ENCODE measurements at regions not wholly inside any gene's neighbourhood (a gene's known extent, or its start where the extent isn't known, plus 50 kb on each side); places are given as distances from the start of the nearest gene placed in this dataset.

- DNase-seq (ENCODE audit: low read depth in 2 of 2), result no peak
Observed at GRCh38 chr13:50357586-50358118, 342.4 kb downstream of the KCNRG start.

DNA sequence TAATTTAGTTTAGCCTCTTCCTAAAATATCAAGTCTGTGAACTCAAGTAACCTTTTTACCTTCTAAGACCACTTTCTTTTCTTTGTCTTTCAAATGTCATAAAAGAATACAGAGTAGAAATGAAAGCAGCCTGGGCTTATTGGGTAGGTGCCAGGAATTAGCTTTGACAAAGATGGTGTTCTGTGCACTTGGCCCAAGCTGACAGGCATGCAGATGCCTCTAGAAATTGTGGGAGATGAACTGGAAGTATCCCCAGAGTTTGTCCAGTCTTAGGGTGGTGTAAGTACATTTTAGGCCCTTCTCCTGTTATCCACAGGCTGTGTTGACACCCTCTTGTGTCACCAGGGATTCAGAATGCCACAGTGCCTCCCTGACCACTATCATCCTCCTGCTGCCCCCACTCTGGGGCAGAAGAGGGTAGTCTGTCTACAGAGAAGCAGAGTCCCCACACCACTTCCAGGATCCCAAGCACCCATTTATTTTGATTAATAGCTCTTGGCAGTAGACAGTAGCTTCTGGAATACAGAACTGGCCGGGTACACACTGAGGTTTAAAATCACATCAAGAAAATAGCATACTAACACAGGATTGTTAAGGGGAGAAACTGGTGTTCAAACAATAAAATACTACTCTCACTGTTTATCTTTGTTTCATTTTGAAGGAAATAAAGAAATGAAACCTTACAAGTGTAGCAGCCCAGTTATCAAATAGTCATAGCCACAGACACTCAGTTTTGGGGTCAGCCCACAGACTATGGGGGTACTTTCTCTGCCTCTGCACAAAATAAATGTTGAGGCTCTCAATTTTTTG, 343.2 kb downstream of the KCNRG start:
- no peak for DNase-seq (ENCODE audit: low read depth in 2 of 2)

GRCh38 chr13:50359041-50359367, 343.8 kb downstream of the KCNRG start:
- DNase-seq (ENCODE audit: low read depth in 2 of 2), result no peak

DNA sequence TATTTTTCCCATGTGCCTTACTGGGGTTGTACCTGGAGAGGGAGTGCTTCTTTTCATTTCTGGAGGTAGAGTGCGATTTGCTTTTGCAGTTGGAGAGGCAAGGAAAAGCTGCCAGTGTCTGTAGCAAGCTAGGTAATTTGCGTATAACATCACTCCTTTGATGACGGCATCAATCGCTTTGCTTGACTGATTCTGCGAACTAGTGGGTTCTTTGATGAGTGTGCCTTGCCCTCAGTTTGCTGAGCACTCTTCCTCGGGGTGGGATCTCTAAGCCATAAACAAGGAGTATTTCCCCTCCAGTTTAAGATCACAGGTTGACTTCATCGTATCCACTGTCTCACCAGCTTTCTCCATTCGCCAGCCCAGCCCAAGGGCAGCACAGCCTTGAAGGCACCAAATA, 344.5 kb downstream of the KCNRG start:
- no peak for DNase-seq (ENCODE audit: low read depth in 2 of 2)

DNA sequence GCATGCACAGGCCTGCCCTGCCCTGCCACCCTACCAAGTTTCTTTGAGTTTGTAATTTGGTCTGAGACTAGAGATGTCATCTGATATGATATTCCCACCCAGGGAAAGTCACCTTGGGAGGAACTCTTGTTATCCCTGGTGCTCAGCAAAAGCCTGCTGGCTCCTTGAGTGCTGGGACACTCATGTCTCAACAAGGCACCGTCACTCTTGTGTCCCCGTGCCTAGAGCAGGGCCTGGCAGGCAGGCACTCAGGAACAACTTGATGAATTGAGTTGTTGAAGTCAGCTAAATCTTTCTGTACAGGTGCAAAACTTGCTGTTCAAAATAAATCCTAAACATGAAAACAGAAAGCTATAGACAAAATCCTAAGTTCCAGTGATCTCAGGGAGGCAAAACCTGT, 345.4 kb downstream of the KCNRG start:
- DNase-seq (ENCODE audit: low read depth in 2 of 2), result no peak

DNA sequence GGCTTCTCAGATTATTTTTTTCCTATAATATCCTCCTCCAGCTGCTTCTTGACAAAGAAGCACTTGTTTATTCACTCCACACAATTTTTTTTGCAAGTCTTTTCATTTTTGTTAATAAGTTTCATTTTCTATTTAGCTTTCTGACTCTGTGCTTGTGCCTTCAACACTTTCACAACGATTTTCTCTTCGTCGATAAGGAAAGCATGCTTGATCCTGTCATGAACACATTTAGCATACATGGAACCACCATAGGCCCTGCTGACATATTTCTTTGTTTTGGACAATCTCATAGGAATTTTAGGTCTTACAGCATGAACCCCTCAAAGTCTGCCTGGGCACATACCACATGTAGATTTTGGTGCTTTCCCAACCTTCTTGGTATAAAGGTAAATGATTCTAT, 346.0 kb downstream of the KCNRG start:
- DNase-seq (ENCODE audit: low read depth in 2 of 2), result no peak

DNA sequence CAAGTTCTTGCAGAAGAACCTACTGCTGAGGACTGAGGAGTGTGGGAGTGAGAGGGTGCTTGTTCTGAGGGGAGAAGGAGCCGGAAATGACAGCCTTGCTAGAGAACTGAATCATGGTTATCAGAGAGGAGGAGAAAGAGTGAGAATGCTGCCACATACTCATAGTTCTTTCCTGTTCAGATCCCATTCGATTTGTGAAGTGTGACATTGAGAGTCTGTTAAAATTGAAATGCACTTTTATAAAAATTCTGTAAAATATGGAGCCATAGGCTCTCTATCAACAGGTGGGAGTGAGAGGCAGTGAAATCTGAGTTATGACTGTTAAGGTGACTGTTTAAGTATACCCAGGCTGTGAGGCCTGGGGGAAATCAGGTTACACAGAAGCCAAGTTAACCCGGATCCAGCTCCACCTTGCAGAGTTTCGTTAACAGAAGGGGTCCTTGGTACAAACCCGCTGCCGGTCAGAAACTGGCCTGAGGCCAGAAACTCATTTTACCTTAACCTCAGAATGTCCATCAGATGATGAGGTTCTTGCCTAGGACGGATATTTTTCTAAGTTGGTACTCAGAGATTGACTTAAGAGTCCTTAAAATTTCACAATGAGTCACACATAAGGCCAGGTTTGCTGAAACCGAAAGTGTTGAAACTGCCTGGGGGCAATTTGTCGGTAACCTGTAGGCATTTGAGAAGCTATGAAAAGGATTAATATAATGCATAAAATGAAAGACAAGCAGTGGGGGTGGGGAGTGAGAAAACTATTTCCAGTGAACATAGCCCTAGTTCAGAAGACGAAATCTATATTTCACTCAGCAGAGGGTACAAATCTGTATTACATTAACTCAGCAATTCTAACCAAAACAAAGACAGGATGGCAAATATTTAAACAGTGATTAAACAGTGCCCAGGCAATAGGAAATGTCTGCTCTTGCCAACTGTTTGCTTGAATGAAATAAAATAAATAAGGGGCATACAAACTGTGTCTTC, 350.5 kb downstream of the KCNRG start:
- DNase-seq (ENCODE audit: low read depth in 2 of 2), result peak; percentile 39 to 46

DNA sequence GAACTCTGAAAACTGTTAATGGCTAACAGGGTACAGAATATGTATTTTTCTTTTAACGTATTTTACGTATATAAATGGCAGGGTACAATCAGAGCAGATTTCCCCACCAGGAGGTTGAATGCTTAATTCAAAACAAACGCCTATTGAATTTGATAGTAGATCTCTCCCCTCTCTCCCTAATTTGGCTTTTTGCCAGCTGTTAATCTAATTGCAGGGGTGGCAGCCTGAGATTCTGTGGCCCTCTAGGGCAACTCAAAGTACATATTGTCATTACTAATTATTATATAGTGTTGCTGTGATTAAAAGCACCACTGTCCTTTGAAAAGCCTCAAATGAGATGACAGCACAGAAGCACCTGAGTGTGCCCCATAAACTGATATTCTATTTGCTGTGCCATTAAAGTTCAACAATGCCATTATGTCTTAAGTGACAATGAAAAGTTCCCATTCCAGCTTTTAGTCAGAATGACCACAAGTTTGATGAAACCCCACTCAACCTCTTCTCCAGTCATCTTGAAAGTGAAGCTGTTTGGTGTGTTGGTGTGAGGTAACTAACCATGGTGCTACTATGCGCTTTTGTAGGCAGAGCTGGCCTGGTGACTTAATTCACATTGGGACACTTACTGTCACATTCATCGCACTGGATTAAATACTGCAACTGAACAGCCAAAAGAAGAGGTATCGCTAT, 351.4 kb downstream of the KCNRG start:
- peak in 1 of 2 donors; percentile 22 for DNase-seq (ENCODE audit: low read depth in 2 of 2)

- DNase-seq (ENCODE audit: low read depth in 2 of 2), result no peak
Observed at GRCh38 chr13:50369646-50370045, 354.4 kb downstream of the KCNRG start.

DNA sequence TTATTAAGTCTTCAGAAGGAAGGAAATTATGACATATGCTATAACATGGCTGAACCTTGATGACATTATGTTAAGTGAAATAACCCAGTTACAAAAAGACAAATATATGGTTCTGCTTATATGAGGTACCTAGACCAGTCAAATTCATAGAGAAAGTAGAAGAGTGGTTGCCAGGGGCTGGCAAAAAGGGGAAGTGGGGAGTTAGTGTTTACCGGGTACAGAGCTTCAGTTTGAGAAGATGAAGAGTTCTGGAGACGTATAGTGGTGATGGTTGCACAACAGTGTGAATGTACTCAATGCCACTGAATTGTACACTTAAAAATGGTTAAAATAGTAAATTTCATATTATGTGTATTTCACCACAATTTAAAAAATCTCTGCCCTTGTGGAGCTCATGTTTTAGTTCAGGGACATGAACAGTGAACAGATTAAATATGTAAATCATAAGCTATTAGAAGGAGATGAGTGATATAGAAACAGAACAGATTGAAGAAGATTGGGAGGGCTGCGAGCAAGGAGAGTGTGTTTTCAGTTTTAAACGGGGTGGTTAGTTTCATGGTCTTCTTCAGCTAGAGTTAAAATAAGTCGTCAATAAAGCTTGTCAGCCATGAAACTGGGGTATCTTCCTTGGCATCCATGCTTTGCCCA, 355.2 kb downstream of the KCNRG start:
- no peak for DNase-seq (ENCODE audit: low read depth in 2 of 2)

GRCh38 chr13:50374517-50374916, 359.3 kb downstream of the KCNRG start:
- no peak for DNase-seq (ENCODE audit: low read depth in 2 of 2)

GRCh38 chr13:50375792-50376191, 360.5 kb downstream of the KCNRG start:
- DNase-seq (ENCODE audit: low read depth in 2 of 2), result no peak

GRCh38 chr13:50376895-50377575, 361.8 kb downstream of the KCNRG start:
- no peak for DNase-seq (ENCODE audit: low read depth in 2 of 2)

- DNase-seq (ENCODE audit: low read depth in 2 of 2), result no peak
Observed at GRCh38 chr13:50377726-50378270, 362.6 kb downstream of the KCNRG start.

GRCh38 chr13:50378509-50379044, 363.3 kb downstream of the KCNRG start:
- DNase-seq (ENCODE audit: low read depth in 2 of 2), result no peak

GRCh38 chr13:50379584-50379983, 364.3 kb downstream of the KCNRG start:
- no peak for DNase-seq (ENCODE audit: low read depth in 2 of 2)

- no peak for DNase-seq (ENCODE audit: low read depth in 2 of 2)
Observed at GRCh38 chr13:50380905-50381304, 365.7 kb downstream of the KCNRG start.

DNA sequence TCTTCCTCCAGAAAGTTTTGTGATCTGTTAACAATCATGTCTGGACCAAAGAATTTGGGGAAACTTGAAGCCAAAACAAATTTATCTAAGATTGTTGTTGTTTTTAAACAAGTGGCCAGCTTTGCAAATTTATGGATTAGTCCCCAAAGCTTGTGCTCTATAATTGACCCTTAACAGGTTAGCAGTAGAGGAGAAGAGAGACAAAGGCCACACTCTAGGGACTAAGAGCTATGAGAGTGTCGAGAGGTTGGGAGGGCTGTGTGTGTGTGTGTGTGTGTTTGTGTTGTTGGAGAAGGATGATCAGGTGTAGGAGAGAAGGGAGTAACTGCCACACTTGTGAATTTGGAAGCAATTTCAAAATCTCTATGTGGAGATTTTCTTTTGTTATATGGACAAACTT, 367.3 kb downstream of the KCNRG start:
- DNase-seq (ENCODE audit: low read depth in 2 of 2), result no peak

DNA sequence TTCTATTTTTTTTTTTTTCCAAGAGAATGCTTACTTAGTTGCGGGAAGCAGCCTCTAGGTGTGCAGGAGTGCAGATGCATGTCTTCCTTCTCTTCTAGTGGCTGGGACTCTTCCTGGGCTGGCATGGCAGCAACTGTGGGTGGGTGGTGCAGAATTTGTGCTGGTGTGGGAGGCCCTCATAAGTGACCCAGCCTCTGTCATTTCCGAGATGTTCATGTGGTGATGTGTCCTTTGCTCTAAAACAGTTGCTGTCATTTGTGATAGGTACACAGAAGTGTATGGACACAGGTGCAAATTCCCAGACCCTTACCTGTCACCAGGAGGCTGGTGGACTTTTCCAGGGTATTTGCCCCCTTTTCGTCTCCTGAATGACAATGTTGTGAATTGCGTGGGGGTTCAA, 367.7 kb downstream of the KCNRG start:
- DNase-seq (ENCODE audit: low read depth in 2 of 2), result no peak

GRCh38 chr13:50384724-50385123, 369.5 kb downstream of the KCNRG start:
- DNase-seq (ENCODE audit: low read depth in 2 of 2), result no peak

Measured in stimulated activated CD8-positive, alpha-beta memory T cell treated with anti-CD3 and anti-CD28 coated beads, Interleukin-15, amount 100 ng/mL, for 48 hours (primary cell).